Right lobe of liver (tissue), 6 donors: ENCODE measurements at regions not wholly inside any gene's neighbourhood (a gene's known extent, or its start where the extent isn't known, plus 50 kb on each side); places are given as distances from the start of the nearest gene placed in this dataset.

Source experiments
- ATAC-seq, 4 donors: fragments of 200-7000 bp; cut with Tn5 transposase; one replicate each; pipeline ENCODE4 v1.9.1; 2020; ENCODE audit warnings: mild to moderate bottlenecking in 4 of 4, moderate library complexity in 4 of 4
- DNase-seq, 3 donors: peaks; one replicate each; pipeline ENCODE4 v3.0.0-alpha.2; 2020
- H3K27ac ChIP-seq, 3 donors: fragments of 200-600 bp; one replicate each; pipeline ENCODE4 v1.8.0; 2022
- H3K27me3 ChIP-seq, 2 donors: fragments of 200-600 bp; one replicate each; pipeline ENCODE4 v1.8.0; 2022
- H3K36me3 ChIP-seq, 4 donors: fragments of 200-600 bp; sonication (generic) in 1 of 4; one replicate each; pipeline versions ENCODE4 v1.5.1 to v1.8.0; 2017 to 2022; ENCODE audit warnings: control low read depth in 1 of 4
- H3K4me1 ChIP-seq, 4 donors: fragments of 200-600 bp; sonication (generic) in 1 of 4; one replicate each; pipeline versions ENCODE4 v1.5.1 to v1.8.0; 2017 to 2022; ENCODE audit warnings: control low read depth in 1 of 4
- H3K4me3 ChIP-seq, 3 donors: fragments of 200-600 bp; one replicate each; pipeline ENCODE4 v1.8.0; 2022
- H3K9me3 ChIP-seq, 4 donors: fragments of 200-600 bp; sonication (generic) in 1 of 4; one replicate each; pipeline versions ENCODE4 v1.5.1 to v1.8.0; 2017 to 2022; ENCODE audit warnings: control low read depth in 1 of 4
- CTCF ChIP-seq, 4 donors: fragments of 200-600 bp in 3 of 4; fragments of 450-650 bp in 1 of 4; IDR thresholded peaks; one replicate each; pipeline versions ENCODE4 v1.5.1 to v1.8.0; 2016 to 2022; ENCODE audit warnings: antibody characterized with exemption in 4 of 4, mild to moderate bottlenecking in 2 of 4
- POLR2A ChIP-seq: fragments of 450-650 bp; IDR thresholded peaks from one replicate; pipeline ENCODE4 v1.6.1; 2017; ENCODE audit warnings: antibody characterized with exemption, mild to moderate bottlenecking
- WGBS: methylation state at CpG from one replicate; pipeline ENCODE4 v1.1.6; 2018; ENCODE audit warnings: low coverage, low lambda C conversion rate; ENCODE audit not compliant: insufficient coverage; ENCODE audit errors: missing lambda C conversion rate; 5-methylcytosine and 5-hydroxymethylcytosine counted together
- intact Hi-C, 2 donors: fragments of 100-400 bp; cut with DNase I; formaldehyde crosslinking; loops; one replicate each; pipeline versions ENCODE4 v1.11.2 to v1.14.1; 2022
- donor health status: DM: no; HTN: yes; CAD: no.
- donor health status: DM: no; HTN: no; CAD: no.
- donor health status: DM: no; HTN: no; CAD: no.
- donor health status: DM: no; HTN: yes; CAD: no.
- donor health status: DM: no; HTN: yes; CAD: no.

DNA sequence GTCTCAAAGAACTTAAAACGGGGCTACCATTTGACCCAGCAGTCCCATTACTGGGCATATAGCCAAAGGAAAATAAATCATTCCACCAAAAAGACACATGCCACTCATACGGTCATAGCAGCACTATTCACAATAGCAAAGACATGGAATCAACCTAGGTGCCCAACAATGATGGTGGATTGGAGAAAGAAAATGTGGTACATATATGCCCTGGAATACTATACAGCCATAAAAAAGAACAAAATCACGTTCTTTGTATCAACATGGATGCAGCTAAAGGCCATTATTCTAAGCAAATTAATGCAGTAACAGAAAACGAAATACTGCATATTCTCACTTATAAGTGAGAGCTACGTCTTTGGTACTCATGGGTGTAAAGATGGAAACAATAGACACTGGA lies 138.1 kb upstream of the NEIL3 start:
- 50% methylated on average over 5 of the region's 5 CpGs for WGBS
- H3K9me3 ChIP-seq = no peaks in the 10 kb centered on the region
- intact Hi-C loops = no loop called here

GRCh38 chr4:177175473-177175872 lies 134.2 kb upstream of the NEIL3 start:
- Histone ChIP-seq H3K27ac (no peak overlapping the region), H3K4me1 (no peaks in the 10 kb centered on the region), H3K27me3 (no peaks in the 10 kb centered on the region), H3K9me3 (no peaks in the 10 kb centered on the region), H3K36me3 (no peaks in the 10 kb centered on the region), H3K4me3 (no peak overlapping the region)
- WGBS = 63% methylated on average over 3 of the region's 3 CpGs
- intact Hi-C loops = no loop called here
- ATAC-seq (no peak), DNase-seq (no peak)
- no peak for TF ChIP-seq CTCF (IDR thresholded peaks at IDR 0.05)
- no peak for TF ChIP-seq POLR2A

More for the DNA sequence above, 138.1 kb upstream of the NEIL3 start:
- ATAC-seq (no peak), DNase-seq (no peak)
- no peaks in the 10 kb centered on the region for H3K27me3 ChIP-seq
- TF ChIP-seq POLR2A = no peak
- TF ChIP-seq CTCF (IDR thresholded peaks at IDR 0.05) = no peak
- H3K4me3 ChIP-seq = no peak overlapping the region
- no peaks in the 10 kb centered on the region for H3K36me3 ChIP-seq
- no peaks in the 10 kb centered on the region for H3K4me1 ChIP-seq
- H3K27ac ChIP-seq = no peak overlapping the region

- H3K9me3 ChIP-seq = no peaks in the 10 kb centered on the region
- H3K36me3 ChIP-seq = no peaks in the 10 kb centered on the region
- 50% methylated on average over 1 of the region's 1 CpG for WGBS
- H3K27me3 ChIP-seq = no peaks in the 10 kb centered on the region
- TF ChIP-seq POLR2A = no peak
- no peak for TF ChIP-seq CTCF (IDR thresholded peaks at IDR 0.05)
- H3K4me1 ChIP-seq = no peaks in the 10 kb centered on the region
- H3K4me3 ChIP-seq = no peak overlapping the region
- intact Hi-C loops = no loop called here
- ATAC-seq (no peak), DNase-seq (no peak)
- no peak overlapping the region for H3K27ac ChIP-seq
These were observed 132.1 kb upstream of the NEIL3 start for GRCh38 chr4:177177541-177178081.

- TF ChIP-seq POLR2A = no peak
- TF ChIP-seq CTCF (IDR thresholded peaks at IDR 0.05) = no peak
- WGBS = 17% methylated on average over 1 of the region's 1 CpG
- Histone ChIP-seq H3K9me3 (no peaks in the 10 kb centered on the region), H3K36me3 (no peaks in the 10 kb centered on the region), H3K27ac (peak overlapping the region in 1 of 3 donors; percentile 12), H3K4me1 (no peaks in the 10 kb centered on the region), H3K4me3 (no peak overlapping the region), H3K27me3 (no peaks in the 10 kb centered on the region)
- ATAC-seq (no peak), DNase-seq (no peak)
- intact Hi-C loops = no loop called here
These were observed 131.4 kb upstream of the NEIL3 start for GRCh38 chr4:177178246-177178645.

- intact Hi-C loops = no loop called here
- no peak for TF ChIP-seq POLR2A
- no peak for DNase-seq
- Histone ChIP-seq H3K4me1 (no peaks in the 10 kb centered on the region), H3K27ac (no peak overlapping the region), H3K27me3 (no peaks in the 10 kb centered on the region), H3K4me3 (no peak overlapping the region), H3K36me3 (no peaks in the 10 kb centered on the region), H3K9me3 (no peaks in the 10 kb centered on the region)
- no peak for ATAC-seq
- WGBS = 39% methylated on average over 4 of the region's 4 CpGs
These were observed 127.5 kb upstream of the NEIL3 start for GRCh38 chr4:177182166-177182565.
